Lung microvascular endothelial cell (primary cell): ENCODE measurements at regions not wholly inside any gene's neighbourhood (a gene's known extent, or its start where the extent isn't known, plus 50 kb on each side); places are given as distances from the start of the nearest gene placed in this dataset.
"Not testable (repeated sequence)": the region's sequence is repeated elsewhere in the genome, so short reads cannot be mapped to it uniquely, and the experiment has no call there.

Source experiments
- DNase-seq, 2 donors: peaks; one replicate each; pipeline versions ENCODE4 v3.0.0 to v3.0.0-alpha.2; 2010; ENCODE audit warnings: low read depth in 2 of 2

- no peak for DNase-seq
These were observed 90.9 kb upstream of the COX7C start for GRCh38 chr5:86526811-86527348.

DNA sequence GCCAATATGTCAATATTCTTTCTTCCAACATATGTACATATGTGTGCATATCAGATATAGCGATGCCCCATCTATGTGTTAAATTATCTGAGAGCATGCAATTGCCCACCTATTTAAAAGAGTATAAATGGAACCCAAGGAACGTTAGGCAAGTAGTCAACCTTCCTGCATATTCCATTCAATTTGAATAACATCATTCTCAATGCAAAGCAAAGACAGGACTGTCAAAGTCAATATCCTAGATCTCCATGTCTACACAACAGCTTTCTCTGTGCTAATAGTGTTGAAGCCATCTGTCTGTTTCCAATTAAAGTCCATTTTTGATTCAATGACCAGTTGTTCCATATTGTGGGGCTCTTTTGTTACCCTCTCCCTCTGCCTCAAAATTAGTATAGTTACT is 85.3 kb upstream of the COX7C start:
- DNase-seq: no peak

- DNase-seq: no peak
These were observed 81.3 kb upstream of the COX7C start for GRCh38 chr5:86536396-86536795.

- DNase-seq: no peak
These were observed 75.2 kb upstream of the COX7C start for GRCh38 chr5:86542532-86542931.

- no peak for DNase-seq
These were observed 71.7 kb upstream of the COX7C start for GRCh38 chr5:86546044-86546443.

- no peak for DNase-seq
These were observed 71.2 kb upstream of the COX7C start for GRCh38 chr5:86546582-86546981.

GRCh38 chr5:86554638-86555037 is 63.1 kb upstream of the COX7C start:
- DNase-seq: no peak

- no peak for DNase-seq
These were observed 59.8 kb upstream of the COX7C start for GRCh38 chr5:86557920-86558319.

- DNase-seq: no peak
These were observed 52.4 kb upstream of the COX7C start for GRCh38 chr5:86565197-86565789.

GRCh38 chr5:86566030-86566429 is 51.7 kb upstream of the COX7C start:
- DNase-seq: not testable (repeated sequence)
